CD4-positive, alpha-beta T cell treated with Interferon alpha-2 for 1 hour (primary cell): ENCODE measurements at regions not wholly inside any gene's neighbourhood (a gene's known extent, or its start where the extent isn't known, plus 50 kb on each side); places are given as distances from the start of the nearest gene placed in this dataset.
"Not testable (repeated sequence)": the region's sequence is repeated elsewhere in the genome, so short reads cannot be mapped to it uniquely, and the experiment has no call there.

Source experiments
- DNase-seq, 2 donors: peaks; one replicate each; pipeline ENCODE4 v3.0.0-alpha.2; 2020 to 2022

DNA sequence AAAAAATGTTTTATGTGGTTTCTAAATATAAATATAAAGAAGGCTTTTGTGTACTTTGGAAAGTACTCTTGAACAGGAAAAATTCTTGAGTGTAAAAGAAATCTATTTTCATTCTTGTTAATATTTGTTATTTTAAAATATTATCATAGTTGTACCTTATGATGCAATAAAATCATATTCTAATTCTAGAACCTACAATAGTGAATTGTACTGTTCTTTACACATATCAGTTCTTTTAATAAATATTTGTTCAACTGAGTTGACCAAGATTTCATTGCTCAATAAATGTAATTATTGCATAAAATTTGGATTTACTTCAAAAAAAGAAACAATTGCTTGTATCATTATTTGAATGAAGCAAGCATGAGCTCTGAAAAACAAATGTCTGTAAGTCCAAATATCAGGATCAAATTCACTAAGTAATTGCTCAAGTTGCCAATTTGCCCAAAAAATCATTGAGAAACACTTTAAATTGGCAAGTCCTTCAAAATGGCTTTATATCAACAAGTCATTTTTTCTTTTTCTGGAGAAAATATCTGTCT lies 191.6 kb upstream of the SLC16A7 start:
- no peak for DNase-seq

DNA sequence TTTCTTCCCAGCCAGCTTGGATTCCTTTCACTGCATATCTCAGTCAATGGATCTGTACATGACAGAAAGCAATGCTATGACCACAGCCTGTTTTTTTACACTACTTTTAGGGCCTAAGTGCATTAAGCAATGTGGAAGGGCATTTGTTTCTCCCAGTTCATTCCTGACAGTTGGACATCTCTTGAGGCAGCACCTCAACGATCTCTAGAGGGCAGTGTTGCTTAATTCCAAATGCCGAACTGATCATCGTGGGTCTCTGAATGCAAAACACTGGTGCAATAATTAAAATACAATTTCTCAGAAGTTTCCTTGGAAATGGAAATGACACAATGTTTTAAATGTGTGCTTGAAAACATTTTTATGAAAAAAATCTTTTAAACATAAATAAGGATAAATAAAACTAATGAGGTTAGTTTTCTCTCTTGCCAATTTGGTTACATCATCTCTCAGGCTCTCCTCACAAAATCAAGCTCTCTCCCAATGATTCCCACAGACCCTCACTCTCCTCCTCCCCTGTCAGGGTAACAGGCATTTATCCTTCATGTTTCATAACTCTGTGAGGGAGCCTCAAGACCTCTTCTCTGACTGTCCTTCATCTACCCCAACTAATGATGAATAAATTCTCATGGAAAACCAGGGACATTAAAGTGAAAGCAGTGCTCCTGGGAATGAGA lies 192.4 kb upstream of the SLC16A7 start:
- DNase-seq, result peak; percentile 26 to 56

DNA sequence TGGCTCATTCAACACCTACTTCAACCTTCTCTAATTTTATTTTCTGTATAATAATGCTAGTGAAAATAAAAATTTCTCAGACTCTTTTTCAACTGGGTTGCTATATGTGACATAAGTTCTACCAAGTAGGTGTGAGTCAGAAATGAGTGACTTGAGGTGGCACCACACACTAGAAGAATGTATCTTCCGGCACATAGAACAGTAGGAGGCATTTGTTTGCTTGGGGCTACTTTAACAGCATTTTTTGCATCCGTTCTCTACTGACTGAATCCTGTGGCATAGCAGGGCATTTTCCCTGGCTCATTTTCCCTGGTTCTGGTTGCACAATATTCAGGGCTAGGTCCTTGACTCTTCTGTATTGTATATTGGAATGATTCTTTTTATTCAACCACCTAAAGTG lies 194.0 kb upstream of the SLC16A7 start:
- no peak for DNase-seq

DNA sequence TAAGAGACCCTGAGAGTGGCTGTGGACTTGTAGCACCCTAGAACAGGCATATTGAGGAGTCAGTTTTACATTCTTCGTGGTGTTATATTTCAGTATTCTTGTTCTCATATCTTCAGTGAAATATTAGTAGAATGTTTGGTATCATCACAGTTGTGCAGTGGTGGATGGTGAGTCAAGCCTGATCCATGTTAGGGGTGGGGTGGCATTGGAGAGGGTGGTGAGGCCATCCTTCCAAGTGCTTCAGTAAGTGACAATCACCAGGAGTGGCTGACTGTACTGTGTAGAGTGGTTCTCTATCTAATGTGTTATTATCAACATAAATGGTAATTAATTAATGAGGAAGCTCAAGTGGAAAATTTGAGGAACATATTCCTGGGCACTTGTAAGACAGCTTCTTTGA lies 197.7 kb upstream of the SLC16A7 start:
- DNase-seq, result no peak

DNA sequence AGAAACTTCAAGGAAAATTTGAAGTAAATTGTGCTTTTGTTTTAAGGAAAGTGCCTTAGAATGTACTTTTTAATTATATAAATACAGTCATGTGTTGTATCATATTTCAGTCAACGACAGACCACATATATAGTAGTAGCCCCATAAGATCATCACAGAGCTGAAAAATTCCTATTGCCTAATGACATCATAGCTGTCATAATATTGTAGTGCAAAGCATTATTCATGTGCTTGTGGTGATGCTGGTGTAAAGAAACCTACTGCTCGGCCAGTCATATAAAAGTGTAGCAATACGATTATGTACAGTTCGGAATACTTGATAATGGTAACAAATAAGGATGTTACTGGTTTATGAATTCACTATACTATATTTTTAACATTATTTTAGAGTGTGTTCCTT lies 198.9 kb upstream of the SLC16A7 start:
- DNase-seq, result no peak

DNA sequence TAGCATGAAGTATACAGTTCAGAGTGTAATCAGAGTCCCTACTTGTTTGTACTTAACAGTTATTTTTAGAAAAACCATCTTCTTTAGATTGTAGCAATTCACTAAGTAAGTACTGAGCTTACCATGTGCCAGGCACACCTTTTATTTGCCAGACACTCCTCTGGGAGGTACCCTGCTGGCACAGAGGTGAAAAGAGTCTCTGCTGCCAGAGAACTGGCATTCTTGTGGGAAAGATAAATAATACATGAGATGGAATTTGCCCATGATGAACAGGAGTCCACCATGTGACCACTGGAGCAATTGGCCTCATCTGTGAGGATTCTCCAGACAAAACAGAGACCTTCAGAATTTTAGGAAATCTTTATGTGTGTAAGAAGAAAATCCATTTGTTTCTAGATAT lies 199.3 kb upstream of the SLC16A7 start:
- no peak for DNase-seq

DNA sequence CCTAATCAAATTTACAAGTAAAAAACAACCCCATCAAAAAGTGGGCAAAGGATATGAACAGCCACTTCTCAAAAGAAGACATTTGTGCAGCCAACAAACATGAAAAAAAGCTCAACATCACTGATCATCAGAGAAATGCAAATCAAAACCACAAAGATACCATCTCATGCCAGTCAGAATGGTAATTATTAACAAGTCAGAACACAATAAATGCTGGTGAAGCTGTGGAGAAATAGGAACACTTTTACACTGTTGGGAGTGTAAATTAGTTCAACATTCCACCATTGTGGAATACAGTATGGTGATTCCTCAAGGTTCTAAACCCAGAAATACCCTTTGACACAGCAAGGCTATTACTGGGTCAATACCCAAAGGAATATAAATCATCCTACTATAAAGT lies 200.5 kb upstream of the SLC16A7 start:
- not testable (repeated sequence) for DNase-seq

DNA sequence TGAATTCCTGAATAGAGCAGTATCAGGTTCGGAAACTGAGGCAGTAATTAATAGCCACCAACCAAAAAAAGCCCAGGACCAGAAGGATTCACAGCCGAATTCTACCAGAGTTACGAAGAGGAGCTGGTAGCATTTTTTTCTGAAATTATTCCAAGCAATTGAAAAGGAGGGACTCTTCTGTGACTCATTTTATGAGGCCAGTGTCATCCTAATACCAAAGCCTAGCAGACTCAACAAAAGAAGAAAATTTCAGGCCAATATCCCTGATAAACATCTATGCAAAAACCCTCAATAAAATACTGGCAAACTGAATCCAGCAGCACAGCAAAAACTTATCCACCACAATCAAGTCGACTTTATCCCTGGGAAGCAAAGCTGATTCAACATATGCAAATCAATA lies 202.3 kb upstream of the SLC16A7 start:
- DNase-seq, result no peak

DNA sequence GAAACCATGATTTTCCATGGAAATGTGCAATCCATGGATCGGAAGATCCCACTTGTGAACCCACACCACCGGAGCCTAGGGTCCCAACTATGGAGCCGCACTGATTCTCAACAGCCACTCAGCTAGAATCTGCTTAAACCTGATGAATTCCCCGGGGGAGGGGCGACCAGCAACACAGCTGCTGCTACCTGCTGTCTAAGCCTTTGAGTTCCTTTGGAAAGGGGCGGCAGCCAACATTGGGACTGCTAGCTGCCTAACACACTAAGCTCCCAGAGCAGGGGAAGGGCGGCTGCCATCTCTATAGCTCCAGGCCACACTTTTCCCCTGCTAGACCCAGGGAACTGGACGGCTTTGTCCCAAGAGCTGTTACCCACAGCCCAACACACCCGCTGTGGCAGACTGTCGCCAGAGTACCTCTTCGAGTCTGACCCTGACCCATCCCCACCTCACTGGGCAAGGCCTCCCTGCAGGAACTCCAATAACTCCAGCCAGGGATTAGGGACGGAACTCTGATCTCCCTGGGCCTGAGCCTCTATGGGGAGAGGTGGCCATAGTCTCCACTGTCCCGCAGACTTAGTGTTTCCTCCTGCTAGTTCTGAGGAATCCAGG lies 205.8 kb upstream of the SLC16A7 start:
- DNase-seq, result no peak

DNA sequence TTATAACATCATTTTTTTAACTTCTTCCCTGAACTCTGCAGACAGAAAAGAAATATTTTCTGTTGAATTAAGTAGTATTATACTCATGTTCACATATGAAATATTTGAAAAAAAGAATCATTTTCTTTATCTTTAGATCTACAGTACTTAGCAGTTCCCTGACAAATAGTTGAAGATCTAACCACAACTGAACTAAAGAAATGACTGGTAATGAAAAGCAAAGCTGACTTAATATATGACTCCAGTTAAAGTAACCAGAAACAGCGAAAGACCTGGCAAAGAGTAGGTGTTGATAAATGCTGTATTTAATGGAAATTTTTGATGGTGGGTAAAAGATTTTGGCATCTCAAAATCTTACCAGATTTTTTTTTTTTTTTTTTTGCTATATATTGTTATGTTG lies 207.1 kb upstream of the SLC16A7 start:
- DNase-seq, result no peak

DNA sequence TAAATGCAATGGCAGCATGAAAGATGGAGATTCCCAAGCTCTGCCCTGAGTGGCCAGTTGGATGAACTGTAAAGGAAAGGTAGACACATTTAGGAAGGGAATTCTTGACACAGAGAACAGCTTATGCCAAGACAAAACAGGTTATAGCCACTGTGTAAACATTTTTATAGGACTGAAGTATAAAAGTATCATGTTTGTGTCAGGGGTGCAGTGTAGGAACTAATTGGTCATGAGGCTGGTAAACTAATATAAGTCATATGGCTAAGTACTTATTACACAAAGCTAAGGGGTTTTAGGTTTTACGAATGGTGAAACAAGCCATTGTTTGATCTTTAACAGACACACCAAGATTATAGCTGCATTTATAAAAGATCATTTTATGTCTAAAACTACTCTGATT lies 207.7 kb upstream of the SLC16A7 start:
- no peak for DNase-seq

DNA sequence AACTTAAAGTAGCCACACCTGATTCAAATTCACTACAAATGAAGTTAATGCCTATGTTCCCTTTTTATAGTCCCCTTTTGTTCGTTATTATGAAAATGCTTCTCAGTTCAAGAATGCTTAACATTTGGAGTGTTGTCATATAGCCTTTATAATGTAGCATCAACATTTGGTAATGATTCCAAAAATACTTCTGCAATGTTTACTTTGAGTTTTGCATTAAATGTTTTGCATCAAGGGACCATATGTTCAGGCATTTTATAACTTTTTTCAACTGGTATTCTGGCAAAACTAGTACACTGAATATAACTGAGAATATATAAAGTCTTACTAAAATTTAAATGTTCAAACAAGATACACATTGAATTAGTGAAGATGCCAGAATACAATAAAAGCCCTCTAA lies 209.6 kb upstream of the SLC16A7 start:
- DNase-seq, result no peak

DNA sequence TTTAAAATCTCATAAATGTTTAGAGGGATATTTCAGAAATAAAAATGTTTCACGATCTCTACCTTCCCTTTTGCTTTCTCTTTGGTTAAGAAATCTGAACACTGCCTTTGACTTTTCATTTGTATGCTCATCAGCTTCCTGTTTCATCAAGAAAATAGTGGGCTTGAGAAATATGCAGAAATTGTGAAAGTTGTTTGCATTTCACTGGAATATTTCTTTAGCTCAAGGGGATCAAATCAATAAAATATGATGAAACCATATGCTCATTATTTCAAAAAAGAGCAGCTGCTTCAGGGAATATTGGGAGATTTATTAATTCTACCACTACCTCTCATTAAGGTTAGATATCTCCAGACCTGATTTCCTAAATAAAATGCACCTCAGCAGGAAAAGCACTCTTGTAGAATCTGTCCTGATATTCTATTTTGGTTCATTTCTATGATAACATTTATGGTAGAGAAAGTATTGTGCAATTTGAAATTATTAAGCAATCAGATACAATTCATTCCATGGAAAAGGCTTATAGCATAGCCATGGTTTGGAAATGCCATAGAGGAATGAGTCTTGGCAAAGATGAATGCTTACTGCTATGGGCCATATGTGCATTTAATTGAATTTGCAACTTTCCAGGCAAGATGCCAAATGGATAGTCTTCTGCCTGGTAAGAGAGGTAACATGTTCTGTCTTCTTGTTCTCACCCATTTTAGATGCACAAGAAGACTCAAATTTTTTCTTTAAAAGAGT lies 212.6 kb upstream of the SLC16A7 start:
- DNase-seq, result no peak

DNA sequence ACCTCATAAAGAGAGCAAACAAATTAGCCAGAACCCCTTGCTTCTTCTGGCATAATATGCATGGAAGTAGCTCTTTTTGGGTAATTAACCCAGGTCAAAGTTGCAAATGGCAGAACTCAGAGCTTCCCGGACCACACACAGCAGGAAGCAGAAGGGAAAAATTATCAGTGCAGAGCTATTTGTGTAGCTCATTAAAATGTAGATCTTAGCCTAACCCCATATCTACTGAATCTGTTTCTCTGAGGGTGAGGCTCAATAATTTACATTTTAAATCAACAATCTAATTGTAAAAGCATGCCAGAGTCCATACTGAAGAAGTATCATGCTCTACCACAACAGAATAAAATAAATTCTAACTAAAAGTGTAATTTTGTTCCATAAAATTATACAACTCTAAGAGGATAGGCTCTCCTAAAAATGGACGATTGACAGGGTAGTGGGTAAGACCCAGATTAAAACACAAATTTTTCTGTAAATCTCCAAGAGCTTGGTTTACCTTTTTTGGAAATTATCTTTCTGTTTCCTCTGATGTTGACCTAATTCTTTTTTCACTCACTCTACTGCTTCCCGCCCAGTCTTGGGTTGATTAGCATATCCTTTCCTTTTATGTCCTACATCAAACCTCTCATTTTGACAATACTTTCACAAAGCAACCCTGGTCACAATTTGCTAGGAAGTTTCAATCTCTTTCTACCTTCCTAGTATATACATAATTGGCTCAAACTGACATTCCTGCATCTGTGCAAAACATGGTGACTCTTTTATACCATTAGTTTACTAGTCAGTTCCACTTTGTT lies 213.3 kb upstream of the SLC16A7 start:
- DNase-seq, result no peak

DNA sequence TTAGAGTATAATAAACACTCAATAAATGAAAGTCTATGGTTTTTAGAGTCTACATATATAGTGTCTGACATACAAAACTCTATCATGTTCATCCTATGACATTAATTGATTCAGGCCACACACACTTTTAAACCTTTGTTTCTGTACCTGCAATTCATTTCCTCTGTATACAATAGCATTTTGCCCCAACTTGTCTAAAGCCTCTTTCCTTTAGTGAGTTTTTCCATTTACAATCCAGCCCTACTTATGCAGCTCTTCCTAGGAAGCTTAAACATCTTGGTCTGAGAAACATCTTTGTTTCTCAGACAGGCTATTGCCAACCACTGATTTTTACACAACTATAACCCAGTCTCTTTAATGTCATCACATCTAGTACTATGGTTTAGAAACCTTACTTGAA lies 214.7 kb upstream of the SLC16A7 start:
- no peak for DNase-seq

DNA sequence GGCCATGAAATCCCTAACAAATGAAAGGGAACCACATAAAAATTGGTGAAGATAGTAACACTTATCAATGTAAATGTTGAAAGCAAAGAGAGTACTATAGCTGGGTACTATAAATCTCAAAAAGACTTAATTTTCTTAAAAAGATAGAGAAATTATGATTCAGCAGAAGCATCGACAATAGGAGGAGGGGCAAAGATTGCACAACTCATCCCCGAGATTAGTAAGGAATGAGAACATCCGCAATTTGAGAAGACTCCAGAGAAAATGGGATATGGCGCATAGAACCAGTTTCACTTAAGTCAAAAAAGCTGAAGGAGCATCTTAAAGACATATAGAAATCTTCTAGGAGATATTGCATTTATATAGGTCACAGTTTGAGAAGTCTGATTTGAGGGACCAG lies 220.2 kb upstream of the SLC16A7 start:
- DNase-seq, result no peak

DNA sequence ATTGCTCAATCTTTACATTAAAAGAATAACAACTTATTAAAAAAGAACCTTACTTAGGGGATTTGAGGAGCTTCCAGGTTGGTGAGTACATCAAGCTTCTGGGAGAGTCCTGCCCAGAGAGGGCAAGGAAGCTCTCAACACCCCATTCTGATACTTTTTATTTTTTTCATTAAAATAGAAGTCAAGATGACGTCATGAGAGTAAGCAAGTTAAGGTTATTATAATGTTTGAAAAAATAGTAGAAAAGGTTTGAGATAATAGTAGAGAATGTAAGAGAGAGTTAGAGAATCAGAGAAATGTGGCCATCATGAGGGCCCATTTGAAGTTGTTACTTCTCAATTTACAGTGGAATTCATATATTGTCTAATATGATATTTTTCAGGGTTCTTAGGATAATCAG lies 221.0 kb upstream of the SLC16A7 start:
- DNase-seq, result no peak

DNA sequence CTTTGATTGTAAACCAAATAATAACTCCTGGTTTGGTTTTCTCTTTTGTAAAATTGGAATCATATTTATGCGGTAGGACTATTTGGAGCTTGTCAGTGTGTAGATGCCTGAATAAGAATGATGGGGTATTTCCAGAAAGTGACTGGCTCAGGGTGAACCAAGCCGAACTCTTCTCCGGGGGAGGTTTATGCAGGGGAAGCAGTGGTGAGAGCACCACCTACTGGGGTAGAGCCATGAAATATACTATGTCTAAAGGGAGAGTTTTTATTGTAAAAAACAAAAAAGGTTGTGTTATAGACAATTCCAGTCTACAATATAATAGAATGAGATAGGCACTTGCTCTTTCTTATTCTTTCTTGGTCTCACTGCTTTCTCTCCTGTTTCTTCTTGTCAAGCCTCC lies 222.9 kb upstream of the SLC16A7 start:
- no peak for DNase-seq

DNA sequence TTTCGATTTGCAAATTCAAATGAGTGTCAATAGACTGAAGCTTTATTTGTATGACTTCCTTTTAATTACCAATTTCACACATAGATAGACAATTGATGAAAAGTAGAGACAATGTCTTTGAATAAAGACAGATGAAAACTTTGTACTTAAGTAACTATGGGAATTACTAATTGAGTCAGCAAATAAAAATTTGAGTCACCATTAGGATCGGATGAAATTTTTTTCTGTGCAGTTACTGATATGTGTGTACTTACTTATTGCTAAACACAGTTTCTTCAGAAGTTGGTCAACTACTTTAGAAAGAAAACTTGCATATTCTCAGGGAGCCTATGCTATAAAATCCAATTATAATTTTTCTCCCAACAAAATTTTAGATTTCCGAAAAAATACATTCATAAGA lies 224.9 kb upstream of the SLC16A7 start:
- DNase-seq, result no peak

DNA sequence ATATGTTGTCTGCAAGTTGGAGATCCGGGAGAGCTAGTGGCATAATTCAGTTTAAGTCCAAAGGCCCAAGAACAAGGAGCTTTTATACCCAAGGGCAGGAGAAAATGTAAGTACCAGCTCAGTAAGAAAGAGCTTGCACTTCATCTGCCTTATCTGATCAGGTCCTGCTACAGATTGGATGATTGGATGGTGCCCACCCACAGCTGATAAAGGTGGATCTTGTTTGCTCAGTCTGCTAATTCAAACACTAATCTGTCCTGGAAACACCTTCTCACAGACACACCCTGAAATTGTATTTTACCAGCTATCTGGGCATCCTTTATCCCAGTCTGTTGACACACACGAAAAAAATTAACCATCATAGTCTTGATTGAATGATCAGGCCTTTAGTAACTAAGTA lies 230.7 kb upstream of the SLC16A7 start:
- DNase-seq, result no peak

DNA sequence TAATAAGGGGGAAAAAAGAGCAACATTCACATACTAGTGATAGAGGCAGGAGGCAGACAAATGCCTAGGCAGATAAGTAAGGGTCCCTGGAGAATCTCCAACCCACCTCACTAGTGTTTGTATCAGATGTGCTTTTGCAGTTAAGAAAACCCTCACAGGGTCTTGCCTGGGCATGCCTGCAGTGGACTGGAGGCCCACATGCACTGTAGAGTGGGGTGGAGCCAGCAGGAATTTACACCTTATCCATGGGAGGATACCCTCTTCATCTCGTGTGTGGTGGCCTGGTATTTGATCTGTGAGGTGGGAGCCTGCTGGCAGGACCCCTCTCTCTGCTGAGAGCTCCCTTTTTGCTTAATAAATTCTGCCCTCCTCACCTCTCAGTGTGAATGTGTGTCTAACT lies 238.0 kb upstream of the SLC16A7 start:
- no peak for DNase-seq

DNA sequence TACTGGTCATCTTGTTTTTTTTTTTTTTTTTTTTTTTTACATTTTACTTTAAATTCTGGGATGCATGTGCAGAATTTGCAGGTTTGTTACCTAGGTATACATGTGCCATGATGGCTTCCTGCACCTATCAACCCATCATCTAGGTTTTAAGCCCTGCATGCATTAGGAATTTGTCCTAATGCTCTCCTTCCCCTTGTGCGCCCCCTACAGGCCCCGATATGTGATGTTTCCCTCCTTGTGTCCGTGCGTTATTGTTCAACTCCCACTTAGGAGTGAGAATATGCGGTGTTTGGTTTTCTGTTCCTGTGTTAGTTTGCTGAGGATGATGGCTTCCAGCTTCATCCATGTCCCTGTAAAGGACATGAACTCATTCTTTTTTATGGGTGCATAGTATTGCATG lies 249.6 kb upstream of the SLC16A7 start:
- not testable (repeated sequence) for DNase-seq

DNA sequence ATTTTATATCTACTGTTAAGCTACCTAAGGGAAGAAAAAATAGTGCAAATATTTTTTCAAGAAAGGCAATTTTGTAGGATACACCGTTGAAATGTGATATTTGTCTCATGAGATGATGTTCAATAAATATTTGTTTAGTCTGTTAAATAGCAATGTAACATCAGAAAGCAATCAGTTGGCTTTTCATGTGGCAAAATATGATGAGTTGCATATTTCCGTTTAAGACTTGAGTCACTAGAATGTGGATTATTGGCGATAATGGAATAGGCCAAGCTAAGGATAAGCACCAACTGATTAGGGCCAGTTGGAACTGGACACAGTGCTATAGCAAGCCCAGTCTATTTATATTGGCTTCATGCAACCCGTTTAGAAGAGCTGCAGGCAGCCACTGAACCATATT lies 250.4 kb upstream of the SLC16A7 start:
- DNase-seq, result no peak
